ENCODE measurements at regions not wholly inside any gene's neighbourhood (a gene's known extent, or its start where the extent isn't known, plus 50 kb on each side); places are given as distances from the start of the nearest gene placed in this dataset.

DNA sequence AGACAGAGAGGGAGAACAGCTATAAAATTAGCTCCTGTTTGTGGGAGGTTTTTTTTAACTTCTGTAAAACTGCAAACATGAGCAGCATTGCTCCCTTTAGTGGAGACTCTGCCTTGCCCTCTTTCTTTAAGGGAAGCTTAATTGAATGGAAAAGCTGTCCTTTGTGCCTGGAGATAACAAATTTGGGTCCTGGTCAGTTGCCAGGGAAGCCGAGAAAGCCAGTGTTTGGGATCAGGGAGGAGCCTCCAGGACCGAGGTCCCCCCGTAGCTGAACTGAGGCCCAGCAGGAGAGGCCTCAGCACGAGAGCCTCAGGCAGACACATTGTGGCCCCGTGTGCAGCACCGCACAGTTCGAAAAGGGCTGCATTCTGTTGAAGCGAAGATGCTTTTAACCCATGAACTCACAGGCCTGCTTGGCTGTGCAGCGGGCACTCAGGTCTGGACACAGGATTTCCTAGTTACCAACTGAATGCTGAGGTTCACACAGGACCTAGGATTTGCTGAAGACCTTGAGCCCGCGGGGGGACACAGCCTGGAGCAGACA, 369.7 kb downstream of the DCDC2C start:
- Mint-ChIP-seq H3K4me1 (ENCODE audit: low read depth) (no peaks in the 10 kb centered on the region), H3K4me3 (no peak overlapping the region), H3K27me3 (no peaks in the 10 kb centered on the region), H3K27ac (no peak overlapping the region), H3K36me3 (ENCODE audit: low read depth) (no peaks in the 10 kb centered on the region), H3K9me3 (peaks cover 3% of the 10 kb centered on the region)
- intact Hi-C loops (cut with DNase I, micrococcal nuclease) = no loop called here
- H3K27ac ChIP-seq (ENCODE audit: low read depth in 1 of 2, low read length in 2 of 2) = no peak overlapping the region
- no peaks in the 10 kb centered on the region for H3K36me3 ChIP-seq (ENCODE audit: insufficient read depth, low read length)
- H3K4me1 ChIP-seq (ENCODE audit: insufficient read depth, low read length) = no peaks in the 10 kb centered on the region
- no peak overlapping the region for H3K4me3 ChIP-seq (ENCODE audit: low read length)
- H3K27me3 ChIP-seq (ENCODE audit: control insufficient read depth in 1 of 2, insufficient read depth in 2 of 2, low read length in 2 of 2) = no peaks in the 10 kb centered on the region
- peaks cover 0 to 11% of the 10 kb centered on the region in 2 experiments for H3K9me3 ChIP-seq (ENCODE audit: control insufficient read depth in 1 of 2, insufficient read depth in 1 of 2, low read length in 2 of 2)
- CTCF ChIA-PET = no interaction called here
- TF ChIP-seq, protein P1, sequence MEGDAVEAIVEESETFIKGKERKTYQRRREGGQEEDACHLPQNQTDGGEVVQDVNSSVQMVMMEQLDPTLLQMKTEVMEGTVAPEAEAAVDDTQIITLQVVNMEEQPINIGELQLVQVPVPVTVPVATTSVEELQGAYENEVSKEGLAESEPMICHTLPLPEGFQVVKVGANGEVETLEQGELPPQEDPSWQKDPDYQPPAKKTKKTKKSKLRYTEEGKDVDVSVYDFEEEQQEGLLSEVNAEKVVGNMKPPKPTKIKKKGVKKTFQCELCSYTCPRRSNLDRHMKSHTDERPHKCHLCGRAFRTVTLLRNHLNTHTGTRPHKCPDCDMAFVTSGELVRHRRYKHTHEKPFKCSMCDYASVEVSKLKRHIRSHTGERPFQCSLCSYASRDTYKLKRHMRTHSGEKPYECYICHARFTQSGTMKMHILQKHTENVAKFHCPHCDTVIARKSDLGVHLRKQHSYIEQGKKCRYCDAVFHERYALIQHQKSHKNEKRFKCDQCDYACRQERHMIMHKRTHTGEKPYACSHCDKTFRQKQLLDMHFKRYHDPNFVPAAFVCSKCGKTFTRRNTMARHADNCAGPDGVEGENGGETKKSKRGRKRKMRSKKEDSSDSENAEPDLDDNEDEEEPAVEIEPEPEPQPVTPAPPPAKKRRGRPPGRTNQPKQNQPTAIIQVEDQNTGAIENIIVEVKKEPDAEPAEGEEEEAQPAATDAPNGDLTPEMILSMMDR (IDR thresholded peaks at IDR 0.05) = no peak
- DNase-seq (no peak), ATAC-seq (ENCODE audit: poor library complexity) (no peak)
- POLR2A ChIA-PET = no interaction called here

GRCh38 chr2:4077017-4077416, 373.6 kb downstream of the DCDC2C start:
- DNase-seq (no peak), ATAC-seq (ENCODE audit: poor library complexity) (no peak)
- intact Hi-C loops (cut with DNase I, micrococcal nuclease) = no loop called here
- Histone ChIP-seq H3K27ac (ENCODE audit: low read depth in 1 of 2, low read length in 2 of 2) (no peak overlapping the region), H3K36me3 (ENCODE audit: insufficient read depth, low read length) (no peaks in the 10 kb centered on the region), H3K4me1 (ENCODE audit: insufficient read depth, low read length) (no peaks in the 10 kb centered on the region), H3K9me3 (ENCODE audit: control insufficient read depth in 1 of 2, insufficient read depth in 1 of 2, low read length in 2 of 2) (peaks cover 0 to 11% of the 10 kb centered on the region in 2 experiments), H3K4me3 (ENCODE audit: low read length) (no peak overlapping the region), H3K27me3 (ENCODE audit: control insufficient read depth in 1 of 2, insufficient read depth in 2 of 2, low read length in 2 of 2) (no peaks in the 10 kb centered on the region)
- H3K9me3 Mint-ChIP-seq = peaks cover 3% of the 10 kb centered on the region
- H3K36me3 Mint-ChIP-seq (ENCODE audit: low read depth) = no peaks in the 10 kb centered on the region
- no peaks in the 10 kb centered on the region for H3K27me3 Mint-ChIP-seq
- H3K4me1 Mint-ChIP-seq (ENCODE audit: low read depth) = no peaks in the 10 kb centered on the region
- no peak overlapping the region for H3K4me3 Mint-ChIP-seq
- H3K27ac Mint-ChIP-seq = no peak overlapping the region
- ChIA-PET POLR2A (no interaction called here), CTCF (no interaction called here)
- TF ChIP-seq, protein P1 (IDR thresholded peaks at IDR 0.05) = no peak

GRCh38 chr2:4085186-4085585, 381.8 kb downstream of the DCDC2C start:
- Mint-ChIP-seq H3K27ac (no peak overlapping the region), H3K9me3 (peaks cover 2% of the 10 kb centered on the region), H3K4me1 (ENCODE audit: low read depth) (no peaks in the 10 kb centered on the region), H3K27me3 (no peaks in the 10 kb centered on the region), H3K4me3 (no peak overlapping the region), H3K36me3 (ENCODE audit: low read depth) (no peaks in the 10 kb centered on the region)
- Histone ChIP-seq H3K36me3 (ENCODE audit: insufficient read depth, low read length) (no peaks in the 10 kb centered on the region), H3K27ac (ENCODE audit: low read depth in 1 of 2, low read length in 2 of 2) (no peak overlapping the region), H3K4me3 (ENCODE audit: low read length) (no peak overlapping the region), H3K4me1 (ENCODE audit: insufficient read depth, low read length) (no peaks in the 10 kb centered on the region), H3K27me3 (ENCODE audit: control insufficient read depth in 1 of 2, insufficient read depth in 2 of 2, low read length in 2 of 2) (no peaks in the 10 kb centered on the region), H3K9me3 (ENCODE audit: control insufficient read depth in 1 of 2, insufficient read depth in 1 of 2, low read length in 2 of 2) (peaks cover 3 to 21% of the 10 kb centered on the region in 2 experiments)
- DNase-seq (no peak), ATAC-seq (ENCODE audit: poor library complexity) (no peak)
- CTCF ChIA-PET = interaction anchor here (0.8 kb wide), 1 partner anchor 41 kb away, joined by 3 read pairs; no protein-coding TSS in a partner anchor
- intact Hi-C loops (cut with DNase I, micrococcal nuclease) = no loop called here
- TF ChIP-seq, protein P1 (IDR thresholded peaks at IDR 0.05) = no peak
- POLR2A ChIA-PET = no interaction called here

All from CD4-positive, alpha-beta T cell (primary cell).